Uterus (tissue), 3 donors: ENCODE measurements at regions not wholly inside any gene's neighbourhood (a gene's known extent, or its start where the extent isn't known, plus 50 kb on each side); places are given as distances from the start of the nearest gene placed in this dataset.

ENCODE experiments used
- DNase-seq, 2 donors: peaks; one replicate each; pipeline ENCODE4 v3.0.0-alpha.2; 2019 to 2020
- H3K27ac ChIP-seq, 2 donors: fragments of 200-600 bp; sonication (generic); 1 replicate in 1 of 2; 2 replicates in 1 of 2; pipeline ENCODE4 v1.5.1; 2016 to 2018
- H3K27me3 ChIP-seq, 2 donors: fragments of 200-600 bp; sonication (generic); one replicate each; pipeline ENCODE4 v1.5.1; 2018 to 2019; ENCODE audit warnings: control low read depth in 1 of 2
- H3K36me3 ChIP-seq, 2 donors: fragments of 200-600 bp; sonication (generic); one replicate each; pipeline ENCODE4 v1.5.1; 2019; ENCODE audit warnings: control low read depth in 1 of 2
- H3K4me1 ChIP-seq, 2 donors: fragments of 200-600 bp; sonication (generic); one replicate each; pipeline ENCODE4 v1.5.1; 2018 to 2019; ENCODE audit warnings: control low read depth in 1 of 2
- H3K4me3 ChIP-seq, 2 donors: fragments of 200-600 bp; sonication (generic); 1 replicate in 1 of 2; 2 replicates in 1 of 2; pipeline ENCODE4 v1.5.1; 2018 to 2019; ENCODE audit warnings: mild to moderate bottlenecking in 1 of 2
- H3K9me3 ChIP-seq, 2 donors: fragments of 200-600 bp; sonication (generic); one replicate each; pipeline ENCODE4 v1.5.1; 2019; ENCODE audit warnings: control low read depth in 1 of 2
- CTCF ChIP-seq, 4 experiments: fragments of 200-600 bp in 2 of 4; fragments of 450-650 bp in 2 of 4; sonication (generic) in 2 of 4; IDR thresholded peaks; one replicate each; pipeline ENCODE4 v1.5.1; 2016 to 2019; ENCODE audit warnings: antibody characterized with exemption in 4 of 4, mild to moderate bottlenecking in 2 of 4, moderate library complexity in 1 of 4
- POLR2A ChIP-seq, 2 donors: fragments of 450-650 bp; IDR thresholded peaks; one replicate each; pipeline ENCODE4 v1.6.1; 2016; ENCODE audit warnings: antibody characterized with exemption in 2 of 2, mild to moderate bottlenecking in 1 of 2, moderate library complexity in 1 of 2
- intact Hi-C: fragments of 100-400 bp; cut with DNase I; formaldehyde crosslinking; loops from one replicate; pipeline ENCODE4 v1.15.1; 2023; ENCODE audit warnings: low total_unique reads
- donor health status: DM: yes; HTN: yes; CAD: no.

DNA sequence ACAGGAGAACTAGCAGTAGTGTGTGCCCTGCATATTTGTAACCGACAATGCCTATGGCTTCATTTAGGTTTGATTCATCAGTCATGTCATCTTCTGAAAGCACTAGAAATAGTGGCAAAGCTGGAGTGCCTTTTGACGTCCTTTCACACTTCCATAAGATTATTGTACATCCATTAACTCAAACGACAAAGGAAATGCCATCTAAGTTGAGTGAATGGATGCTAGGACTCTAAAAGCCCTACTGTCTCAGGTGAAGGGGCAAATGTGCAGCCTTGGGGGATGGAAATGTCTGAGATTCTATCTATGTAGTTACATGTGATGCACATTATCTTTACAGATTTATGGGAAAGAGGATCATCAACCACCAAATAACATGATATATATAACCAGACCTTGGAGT is 1473.6 kb downstream of the STIM2 start:
- Histone ChIP-seq H3K27ac (no peak overlapping the region), H3K36me3 (no peaks in the 10 kb centered on the region), H3K4me1 (no peaks in the 10 kb centered on the region), H3K27me3 (no peaks in the 10 kb centered on the region), H3K4me3 (no peak overlapping the region), H3K9me3 (no peaks in the 10 kb centered on the region)
- intact Hi-C loops, result no loop called here
- TF ChIP-seq CTCF (IDR thresholded peaks at IDR 0.05), result no peak
- no peak for TF ChIP-seq POLR2A (IDR thresholded peaks at IDR 0.05)
- DNase-seq, result no peak

DNA sequence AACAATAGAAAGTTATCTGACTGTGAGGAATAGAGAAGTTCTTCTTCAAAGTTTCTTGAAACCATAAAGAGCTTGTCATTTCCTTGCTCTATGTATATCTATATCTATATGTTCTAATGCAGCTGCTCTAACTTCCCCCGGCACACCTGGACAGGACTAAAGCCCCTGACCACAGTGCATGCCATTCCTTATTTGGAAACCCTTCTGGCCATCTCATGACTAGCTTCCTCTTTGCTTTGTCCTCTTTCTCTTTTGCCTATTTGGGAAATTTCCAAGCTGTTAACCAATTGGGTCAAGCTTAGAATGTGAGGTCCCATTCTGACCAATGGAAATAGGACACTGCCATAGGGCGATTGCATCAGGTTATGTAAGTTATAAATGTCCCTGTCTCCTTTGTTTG is 1481.1 kb downstream of the STIM2 start:
- TF ChIP-seq POLR2A (IDR thresholded peaks at IDR 0.05), result no peak
- TF ChIP-seq CTCF (IDR thresholded peaks at IDR 0.05), result no peak
- Histone ChIP-seq H3K4me3 (no peak overlapping the region), H3K4me1 (no peaks in the 10 kb centered on the region), H3K27me3 (no peaks in the 10 kb centered on the region), H3K27ac (no peak overlapping the region), H3K36me3 (no peaks in the 10 kb centered on the region), H3K9me3 (no peaks in the 10 kb centered on the region)
- intact Hi-C loops, result no loop called here
- DNase-seq, result no peak

DNA sequence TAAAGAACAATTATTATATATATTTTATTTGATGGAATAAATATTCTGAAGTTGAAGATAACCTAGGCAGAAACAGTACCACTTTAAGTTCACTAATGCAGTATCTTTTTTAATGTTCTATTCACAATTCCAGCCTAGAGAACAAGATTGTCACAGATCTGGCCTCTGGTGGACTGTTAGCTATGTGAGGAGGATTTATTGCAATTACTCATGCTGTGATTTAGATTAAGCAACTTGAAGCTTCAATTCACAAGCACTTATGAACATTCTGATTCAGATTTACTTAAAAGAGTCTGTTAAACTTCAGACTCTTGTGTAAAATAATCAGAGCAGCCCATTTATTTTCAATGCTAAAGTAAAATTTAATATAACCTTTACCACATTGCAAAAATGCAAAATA is 1489.8 kb downstream of the STIM2 start:
- intact Hi-C loops, result no loop called here

DNA sequence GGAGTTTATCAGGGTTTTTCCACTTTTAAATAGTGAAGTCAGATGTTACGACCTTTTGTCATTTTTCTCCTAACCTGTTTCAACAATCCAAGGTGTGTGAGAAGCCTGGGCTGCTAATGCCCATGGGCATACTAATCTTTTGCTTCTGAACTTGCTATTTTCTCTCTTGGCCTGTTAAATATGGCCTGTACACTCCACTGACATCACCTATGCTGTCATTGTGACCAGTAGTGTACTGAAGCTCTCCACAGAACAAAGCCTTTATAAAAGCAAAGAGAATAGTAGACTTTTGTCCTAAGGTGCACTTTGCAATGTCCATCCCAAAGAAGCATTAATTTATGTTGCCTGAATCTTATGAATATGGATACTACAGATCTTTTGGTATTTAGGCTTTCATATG is 1490.5 kb downstream of the STIM2 start:
- no peak for DNase-seq
- H3K4me1 ChIP-seq, result no peaks in the 10 kb centered on the region
- H3K4me3 ChIP-seq, result no peak overlapping the region
- H3K36me3 ChIP-seq, result no peaks in the 10 kb centered on the region
- no peak for TF ChIP-seq CTCF (IDR thresholded peaks at IDR 0.05)
- no peak for TF ChIP-seq POLR2A (IDR thresholded peaks at IDR 0.05)
- no peaks in the 10 kb centered on the region for H3K9me3 ChIP-seq
- intact Hi-C loops, result no loop called here
- no peaks in the 10 kb centered on the region for H3K27me3 ChIP-seq
- H3K27ac ChIP-seq, result no peak overlapping the region

More for the DNA sequence above, 1489.8 kb downstream of the STIM2 start:
- H3K4me1 ChIP-seq, result no peaks in the 10 kb centered on the region
- no peaks in the 10 kb centered on the region for H3K27me3 ChIP-seq
- no peaks in the 10 kb centered on the region for H3K36me3 ChIP-seq
- H3K4me3 ChIP-seq, result no peak overlapping the region
- TF ChIP-seq CTCF (IDR thresholded peaks at IDR 0.05), result no peak
- TF ChIP-seq POLR2A (IDR thresholded peaks at IDR 0.05), result no peak
- no peaks in the 10 kb centered on the region for H3K9me3 ChIP-seq
- no peak overlapping the region for H3K27ac ChIP-seq
- DNase-seq, result no peak

- Histone ChIP-seq H3K9me3 (no peaks in the 10 kb centered on the region), H3K27ac (no peak overlapping the region), H3K27me3 (no peaks in the 10 kb centered on the region), H3K4me1 (no peaks in the 10 kb centered on the region), H3K4me3 (no peak overlapping the region), H3K36me3 (no peaks in the 10 kb centered on the region)
- TF ChIP-seq POLR2A (IDR thresholded peaks at IDR 0.05) (no peak), CTCF (IDR thresholded peaks at IDR 0.05) (no peak)
- intact Hi-C loops, result no loop called here
- no peak for DNase-seq
Observed at GRCh38 chr4:28351826-28352225, 1491.2 kb downstream of the STIM2 start.
